GM18870 (cell line): ENCODE measurements at regions not wholly inside any gene's neighbourhood (a gene's known extent, or its start where the extent isn't known, plus 50 kb on each side); places are given as distances from the start of the nearest gene placed in this dataset.
"Not testable (repeated sequence)": the region's sequence is repeated elsewhere in the genome, so short reads cannot be mapped to it uniquely, and the experiment has no call there.

Source experiments
- ATAC-seq: cut with Tn5 transposase; IDR thresholded peaks from one replicate; pipeline ENCODE4 v1.9.1; 2021; ENCODE audit warnings: moderate library complexity; ENCODE audit not compliant: unreplicated experiment

GRCh38 chr5:57429513-57430120 is 53.0 kb downstream of the ACTBL2 start:
- no peak for ATAC-seq

- ATAC-seq: not testable (repeated sequence)
Measured at GRCh38 chr5:57429021-57429420, 53.6 kb downstream of the ACTBL2 start.

GRCh38 chr5:57422993-57423392 is 59.6 kb downstream of the ACTBL2 start:
- ATAC-seq: no peak

GRCh38 chr5:57422341-57422740 is 60.3 kb downstream of the ACTBL2 start:
- ATAC-seq: no peak

GRCh38 chr5:57420801-57421200 is 61.8 kb downstream of the ACTBL2 start:
- ATAC-seq: no peak

GRCh38 chr5:57417971-57418370 is 64.6 kb downstream of the ACTBL2 start:
- ATAC-seq: no peak

- ATAC-seq: no peak
Measured at GRCh38 chr5:57417320-57417719, 65.3 kb downstream of the ACTBL2 start.

GRCh38 chr5:57416278-57416994 is 66.2 kb downstream of the ACTBL2 start:
- no peak for ATAC-seq

- ATAC-seq: no peak
Measured at GRCh38 chr5:57414857-57415256, 67.8 kb downstream of the ACTBL2 start.

- ATAC-seq: no peak
Measured at GRCh38 chr5:57414191-57414590, 68.4 kb downstream of the ACTBL2 start.

- no peak for ATAC-seq
Measured at GRCh38 chr5:57413145-57413544, 69.5 kb downstream of the ACTBL2 start.

GRCh38 chr5:57412680-57413079 is 69.9 kb downstream of the ACTBL2 start:
- ATAC-seq: no peak

GRCh38 chr5:57411982-57412381 is 70.6 kb downstream of the ACTBL2 start:
- ATAC-seq: no peak

- no peak for ATAC-seq
Measured at GRCh38 chr5:57410374-57411320, 72.0 kb downstream of the ACTBL2 start.

GRCh38 chr5:57408714-57409113 is 73.9 kb downstream of the ACTBL2 start:
- no peak for ATAC-seq

GRCh38 chr5:57408285-57408684 is 74.3 kb downstream of the ACTBL2 start:
- no peak for ATAC-seq

- no peak for ATAC-seq
Measured at GRCh38 chr5:57407391-57407790, 75.2 kb downstream of the ACTBL2 start.

- ATAC-seq: no peak
Measured at GRCh38 chr5:57406641-57407040, 76.0 kb downstream of the ACTBL2 start.

- ATAC-seq: no peak
Measured at GRCh38 chr5:57405984-57406383, 76.6 kb downstream of the ACTBL2 start.

GRCh38 chr5:57402761-57403160 is 79.8 kb downstream of the ACTBL2 start:
- no peak for ATAC-seq

GRCh38 chr5:57402348-57402747 is 80.3 kb downstream of the ACTBL2 start:
- ATAC-seq: no peak
